ENCODE measurements at regions not wholly inside any gene's neighbourhood (a gene's known extent, or its start where the extent isn't known, plus 50 kb on each side); places are given as distances from the start of the nearest gene placed in this dataset.

DNA sequence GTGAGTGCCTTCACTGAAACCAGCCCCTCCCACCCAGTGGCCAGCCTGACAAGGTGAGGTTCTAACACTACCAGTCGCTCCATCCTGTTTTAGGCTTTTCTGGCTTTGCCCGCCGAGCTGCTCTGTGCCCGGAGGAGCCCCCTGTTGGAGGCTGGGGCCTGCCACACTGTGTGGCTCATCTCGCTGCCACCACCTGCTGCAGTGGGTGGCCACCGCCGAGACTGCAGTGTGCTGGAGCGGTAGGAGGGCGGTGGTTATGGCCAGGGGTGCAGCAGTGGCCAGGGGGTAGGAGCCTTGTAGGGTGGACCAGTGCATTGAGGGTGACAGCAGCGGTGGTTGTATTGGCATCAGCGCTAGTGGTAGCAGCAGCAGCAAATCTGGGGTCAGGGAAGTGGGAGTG lies 74.7 kb upstream of the PCAT7 start:
- TF ChIP-seq EZH2 (IDR thresholded peaks at IDR 0.05; ENCODE audit: insufficient read depth, poor library complexity, severe bottlenecking), result no peak
- TF ChIP-seq EZH2phosphoT487 (IDR thresholded peaks at IDR 0.05; ENCODE audit: insufficient read depth, low read depth), result no peak

Measured in GM23248 (cell line).